Activated T-cell treated with anti-CD3 and anti-CD28 coated beads for 4 hours (primary cell): ENCODE measurements at regions not wholly inside any gene's neighbourhood (a gene's known extent, or its start where the extent isn't known, plus 50 kb on each side); places are given as distances from the start of the nearest gene placed in this dataset.
A peak's percentile ranks its signal among the peaks of the same experiment; 100 is the strongest.

Experiments
- DNase-seq: peaks from one replicate; pipeline ENCODE4 v3.0.0-alpha.2; 2020

- DNase-seq, result no peak
These were observed 124.6 kb upstream of the BCL2L14 start for GRCh38 chr12:11946161-11946560.

GRCh38 chr12:11947213-11947612 is 123.5 kb upstream of the BCL2L14 start:
- no peak for DNase-seq

- no peak for DNase-seq
These were observed 120.9 kb upstream of the BCL2L14 start for GRCh38 chr12:11949738-11950411.

- no peak for DNase-seq
These were observed 119.5 kb upstream of the BCL2L14 start for GRCh38 chr12:11951209-11951608.

GRCh38 chr12:11953523-11953922 is 117.2 kb upstream of the BCL2L14 start:
- DNase-seq, result no peak

GRCh38 chr12:11954181-11954580 is 116.6 kb upstream of the BCL2L14 start:
- no peak for DNase-seq

- peak; percentile 12 for DNase-seq
These were observed 112.3 kb upstream of the BCL2L14 start for GRCh38 chr12:11958221-11959091.

GRCh38 chr12:11959117-11959823 is 111.5 kb upstream of the BCL2L14 start:
- DNase-seq, result no peak

GRCh38 chr12:11960646-11961045 is 110.1 kb upstream of the BCL2L14 start:
- no peak for DNase-seq

- DNase-seq, result no peak
These were observed 109.1 kb upstream of the BCL2L14 start for GRCh38 chr12:11961686-11962085.

GRCh38 chr12:11962860-11963259 is 107.9 kb upstream of the BCL2L14 start:
- DNase-seq, result no peak

GRCh38 chr12:11963841-11964471 is 106.8 kb upstream of the BCL2L14 start:
- no peak for DNase-seq

GRCh38 chr12:11965258-11965910 is 105.4 kb upstream of the BCL2L14 start:
- no peak for DNase-seq

- DNase-seq, result no peak
These were observed 103.2 kb upstream of the BCL2L14 start for GRCh38 chr12:11967376-11968047.

GRCh38 chr12:11968048-11968383 is 102.7 kb upstream of the BCL2L14 start:
- no peak for DNase-seq

- no peak for DNase-seq
These were observed 102.2 kb upstream of the BCL2L14 start for GRCh38 chr12:11968516-11968915.

- DNase-seq, result no peak
These were observed 101.1 kb upstream of the BCL2L14 start for GRCh38 chr12:11969437-11970154.

- DNase-seq, result no peak
These were observed 100.6 kb upstream of the BCL2L14 start for GRCh38 chr12:11970155-11970520.

GRCh38 chr12:11973396-11973795 is 97.3 kb upstream of the BCL2L14 start:
- no peak for DNase-seq

GRCh38 chr12:11976005-11976404 is 94.7 kb upstream of the BCL2L14 start:
- no peak for DNase-seq

- no peak for DNase-seq
These were observed 91.9 kb upstream of the BCL2L14 start for GRCh38 chr12:11978726-11979384.
